HG03520 (cell line): ENCODE measurements at regions not wholly inside any gene's neighbourhood (a gene's known extent, or its start where the extent isn't known, plus 50 kb on each side); places are given as distances from the start of the nearest gene placed in this dataset.

Source experiments
- ATAC-seq: cut with Tn5 transposase; IDR thresholded peaks from one replicate; pipeline ENCODE4 v1.9.1; 2021; ENCODE audit warnings: mild to moderate bottlenecking, moderate library complexity; ENCODE audit not compliant: unreplicated experiment

- no peak for ATAC-seq
Measured at GRCh38 chr4:136691607-136692006, 840.7 kb downstream of the PCDH18 start.

DNA sequence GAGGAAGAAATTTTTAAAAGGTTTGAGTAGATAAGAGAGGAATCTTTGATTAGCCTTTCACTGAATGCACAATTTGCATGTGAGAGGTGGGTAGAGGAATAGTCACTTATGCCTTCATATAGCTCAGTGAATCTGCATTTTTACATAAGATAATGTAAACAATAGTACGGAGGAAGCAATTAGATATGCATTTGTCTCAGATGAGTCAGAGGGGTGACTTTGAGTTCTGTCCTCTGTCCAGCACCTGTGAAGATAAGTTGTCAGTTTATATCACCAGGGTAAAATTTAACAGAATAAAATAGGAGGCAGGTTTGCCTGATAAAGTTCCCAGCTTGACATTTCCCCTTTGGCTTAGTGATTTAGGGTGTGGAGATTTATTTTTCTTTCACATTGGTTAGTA lies 841.9 kb downstream of the PCDH18 start:
- ATAC-seq: no peak

DNA sequence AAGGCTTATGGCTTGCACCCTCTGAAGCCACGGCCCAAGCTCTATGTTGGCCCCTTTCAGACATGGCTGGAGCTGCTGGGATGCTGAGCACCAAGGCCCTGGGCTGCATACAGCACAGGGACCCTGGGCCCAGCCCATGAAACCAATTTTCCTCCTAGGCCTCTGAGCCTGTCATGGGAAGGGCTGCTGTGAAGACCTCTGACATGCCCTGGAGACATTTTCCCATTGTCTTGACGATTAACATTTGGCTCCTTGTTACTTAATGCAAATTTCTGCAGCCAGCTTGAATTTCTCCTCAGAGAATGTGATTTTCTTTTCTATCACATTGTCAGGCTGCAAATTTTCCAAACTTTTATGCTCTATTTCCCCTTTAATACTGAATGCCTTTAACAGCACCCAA lies 844.7 kb downstream of the PCDH18 start:
- no peak for ATAC-seq

- no peak for ATAC-seq
Measured at GRCh38 chr4:136687118-136687517, 845.2 kb downstream of the PCDH18 start.

DNA sequence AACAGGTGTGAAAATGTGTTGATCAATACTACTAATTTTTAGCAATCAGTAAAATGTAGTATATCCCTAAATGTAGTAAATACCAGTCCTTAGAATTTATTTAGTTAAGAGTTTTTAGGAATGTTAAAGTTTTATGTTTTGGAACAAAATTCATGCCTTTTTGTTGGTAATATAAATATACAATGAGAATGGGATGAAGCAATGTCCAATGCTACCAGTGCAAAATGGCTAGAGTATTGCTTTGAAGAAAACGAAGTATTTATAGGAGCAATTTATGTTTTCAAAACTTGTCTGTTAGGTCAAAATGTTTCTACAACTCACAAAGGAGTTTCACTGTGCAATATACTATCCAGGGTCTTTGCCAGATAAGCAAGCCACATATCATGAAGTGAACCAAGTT lies 851.5 kb downstream of the PCDH18 start:
- no peak for ATAC-seq

DNA sequence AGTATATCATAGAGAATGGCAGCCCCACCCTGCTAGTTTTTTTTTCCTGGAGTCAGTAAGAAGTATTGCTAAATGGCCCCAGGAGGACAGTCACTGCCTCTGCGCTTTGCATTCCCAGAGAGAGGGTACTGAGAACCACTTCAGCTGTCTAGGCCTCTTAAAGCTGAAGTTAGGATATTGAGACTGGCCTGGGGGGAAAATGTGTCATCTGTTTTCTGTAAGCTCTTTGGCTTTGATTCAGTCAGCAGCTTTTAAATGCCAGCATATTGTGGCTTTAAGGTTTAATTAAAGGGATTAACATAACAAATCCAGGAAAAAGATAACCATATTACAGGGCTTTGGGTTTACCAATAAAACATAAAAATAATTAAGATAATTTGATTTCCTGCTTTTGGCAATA lies 852.0 kb downstream of the PCDH18 start:
- ATAC-seq: no peak

DNA sequence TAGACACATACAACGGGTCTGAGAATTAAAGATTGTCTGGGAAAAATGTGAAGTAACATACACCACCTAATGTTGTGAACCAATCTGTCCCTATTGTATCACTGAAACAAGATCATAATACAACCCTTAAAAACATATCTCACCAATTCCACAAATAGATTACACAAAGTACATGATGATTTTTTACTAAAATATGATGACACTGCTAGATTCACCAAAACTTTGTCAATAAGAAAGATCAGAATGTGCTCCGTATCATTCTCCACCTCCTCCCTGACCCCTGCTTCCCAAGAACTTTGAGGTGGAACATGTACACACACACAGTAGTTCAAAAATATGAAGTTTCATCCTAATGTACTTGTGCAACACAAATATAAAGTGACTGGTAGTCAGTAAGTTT lies 862.0 kb downstream of the PCDH18 start:
- ATAC-seq: no peak

GRCh38 chr4:136664988-136665387 lies 867.3 kb downstream of the PCDH18 start:
- no peak for ATAC-seq

GRCh38 chr4:136662539-136662938 lies 869.8 kb downstream of the PCDH18 start:
- no peak for ATAC-seq

DNA sequence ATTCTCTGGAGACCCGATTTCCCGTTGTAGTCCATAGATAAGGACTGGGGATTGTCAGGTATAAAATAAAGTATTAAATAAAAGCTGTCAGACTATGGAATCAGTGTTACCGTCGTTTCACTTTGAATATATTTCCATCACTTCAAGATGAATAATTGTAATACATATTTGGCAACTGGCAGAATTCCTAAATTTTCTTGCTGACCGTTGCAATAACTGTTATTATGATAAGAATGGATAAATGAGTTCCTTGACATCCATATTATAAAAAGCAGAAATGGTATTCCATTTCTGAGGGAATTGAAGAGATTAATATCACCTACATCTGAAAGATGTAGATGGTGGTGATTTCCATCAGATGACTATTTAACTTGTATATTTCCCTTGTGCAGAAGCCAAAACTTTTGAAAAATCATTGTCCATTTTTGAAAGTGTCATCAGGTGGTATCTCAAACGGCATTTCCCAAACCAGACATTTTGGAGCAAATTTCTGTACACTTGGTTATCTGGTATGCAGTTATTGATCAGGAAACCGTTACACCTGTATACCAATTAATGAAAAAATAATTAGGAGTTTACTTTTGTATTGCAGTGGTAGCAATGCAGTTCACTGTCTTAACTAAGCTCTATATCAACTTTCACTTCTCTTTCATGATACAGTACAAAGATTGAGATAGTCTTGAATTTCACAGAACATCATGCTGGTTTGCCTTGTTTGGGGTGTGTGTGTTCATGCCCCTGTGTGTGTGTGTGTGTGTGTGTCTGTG lies 878.5 kb downstream of the PCDH18 start:
- ATAC-seq: no peak

- ATAC-seq: no peak
Measured at GRCh38 chr4:136651932-136652331, 880.4 kb downstream of the PCDH18 start.

- no peak for ATAC-seq
Measured at GRCh38 chr4:136651278-136651667, 881.0 kb downstream of the PCDH18 start.

DNA sequence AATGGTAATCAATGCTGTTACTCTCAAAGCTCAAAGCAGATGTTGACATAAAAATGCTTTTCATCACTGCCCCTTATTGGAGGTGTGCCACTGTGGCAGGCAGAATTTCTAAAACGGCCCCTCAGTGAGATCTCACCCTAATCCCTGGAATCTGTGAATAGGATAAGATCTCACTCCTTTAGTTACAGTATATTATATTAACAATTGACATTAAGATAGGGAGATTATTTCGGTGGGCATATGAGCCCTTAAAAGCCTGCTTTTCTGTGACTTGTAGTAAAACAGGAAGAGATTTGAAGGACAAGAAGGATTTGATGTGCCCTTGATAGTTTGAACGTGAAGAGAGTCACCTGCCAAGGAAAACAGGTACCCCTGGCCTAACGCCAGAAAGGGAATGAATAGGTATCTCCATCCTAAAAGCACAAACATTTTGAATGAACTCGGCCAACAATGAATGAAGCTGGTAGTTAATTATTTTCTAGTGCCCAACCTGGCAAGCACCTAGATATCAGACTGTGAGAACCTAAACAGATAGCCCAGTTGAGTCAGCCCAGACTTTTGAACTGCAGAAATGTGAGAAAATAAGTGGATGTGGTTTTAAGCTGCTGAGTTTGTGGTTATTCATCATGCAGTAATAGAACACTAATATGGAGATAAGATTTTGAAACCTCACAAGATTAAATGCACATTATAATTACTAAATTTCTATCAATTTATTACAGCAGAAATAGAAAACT lies 881.6 kb downstream of the PCDH18 start:
- peak; percentile 40 for ATAC-seq

DNA sequence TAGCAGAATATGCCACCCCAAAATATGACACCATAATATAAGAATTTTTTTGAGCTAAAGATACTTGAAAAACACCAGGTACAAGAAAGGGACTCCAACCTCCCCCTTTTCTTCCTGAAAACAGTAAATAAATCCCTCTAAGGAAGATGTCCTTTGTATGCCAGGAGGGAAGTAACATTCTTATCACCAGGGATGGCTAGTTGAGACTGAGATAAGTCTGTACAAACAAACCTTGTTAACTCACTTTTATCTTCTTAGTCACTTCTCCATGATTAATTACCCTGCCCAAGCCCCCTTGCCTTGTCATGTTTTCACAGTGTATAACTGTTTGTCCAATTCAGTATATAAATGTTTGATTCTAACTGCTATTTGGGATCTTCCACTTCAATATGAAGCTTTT lies 888.0 kb downstream of the PCDH18 start:
- no peak for ATAC-seq

- no peak for ATAC-seq
Measured at GRCh38 chr4:136643416-136643815, 888.9 kb downstream of the PCDH18 start.

GRCh38 chr4:136637071-136637777 lies 895.1 kb downstream of the PCDH18 start:
- no peak for ATAC-seq

DNA sequence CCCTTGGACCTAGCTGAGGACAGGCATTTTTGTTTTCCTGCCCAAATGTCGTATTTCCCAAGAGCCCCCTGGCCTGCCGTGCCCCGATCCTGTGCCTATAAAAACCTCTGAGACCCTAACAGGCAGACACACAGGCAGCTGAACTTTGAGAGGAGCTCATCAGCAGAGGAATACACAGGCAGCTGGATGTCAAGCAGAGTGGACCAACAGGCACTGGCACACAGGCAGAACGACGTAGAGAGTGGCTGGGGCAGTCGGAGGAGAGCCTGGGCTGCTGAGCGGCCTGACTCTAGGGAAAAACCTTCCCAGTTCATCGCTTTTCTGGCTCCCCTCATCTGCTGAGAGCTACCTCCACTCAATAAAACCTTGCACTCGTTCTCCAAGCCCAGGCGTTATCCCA lies 896.1 kb downstream of the PCDH18 start:
- ATAC-seq: no peak

- no peak for ATAC-seq
Measured at GRCh38 chr4:136634121-136634520, 898.2 kb downstream of the PCDH18 start.

GRCh38 chr4:136599890-136600289 lies 932.4 kb downstream of the PCDH18 start:
- no peak for ATAC-seq

- ATAC-seq: no peak
Measured at GRCh38 chr4:136590440-136590839, 941.9 kb downstream of the PCDH18 start.

GRCh38 chr4:136583567-136583966 lies 948.7 kb downstream of the PCDH18 start:
- no peak for ATAC-seq

GRCh38 chr4:136581119-136581518 lies 951.2 kb downstream of the PCDH18 start:
- ATAC-seq: no peak
